A549 (cell line): ENCODE measurements at regions not wholly inside any gene's neighbourhood (a gene's known extent, or its start where the extent isn't known, plus 50 kb on each side); places are given as distances from the start of the nearest gene placed in this dataset.

ENCODE experiments used
- CHD2 ChIP-seq: fragments of 150-350 bp; IDR thresholded peaks from 2 replicates; pipeline ENCODE4 v1.6.1; 2014; ENCODE audit warnings: low read length; ENCODE audit not compliant: partially characterized antibody
- CTCF ChIP-seq: fragments of >200 bp; sonication (Bioruptor Twin); formaldehyde crosslinking; IDR thresholded peaks from 3 replicates; pipeline ENCODE4 v1.5.1; 2016
- EP300 ChIP-seq, 2 experiments: fragments of >200 bp; sonication (Bioruptor Twin); formaldehyde crosslinking; IDR thresholded peaks; 2 replicates in 1 of 2; 3 replicates in 1 of 2; pipeline ENCODE4 v1.6.1; 2016 to 2017
- MAFK ChIP-seq: fragments of 450-650 bp; IDR thresholded peaks from 2 replicates; pipeline ENCODE4 v1.6.1; 2014; ENCODE audit not compliant: partially characterized antibody
- NPAS2 ChIP-seq: fragments of 250-450 bp; sonication (Bioruptor Pico); IDR thresholded peaks from 2 replicates; pipeline ENCODE4 v1.8.0; 2022; ENCODE audit warnings: mild to moderate bottlenecking, moderate library complexity, borderline replicate concordance
- POLR2A ChIP-seq: IDR thresholded peaks from 2 replicates; pipeline ENCODE4 v1.6.1; 2012; ENCODE audit warnings: mild to moderate bottlenecking, low read length
- RCOR1 ChIP-seq: fragments of 150-350 bp; IDR thresholded peaks from 2 replicates; pipeline ENCODE4 v1.6.1; 2014; ENCODE audit warnings: antibody characterized with exemption, low read length, low read depth
- SMC3 ChIP-seq: fragments of >200 bp; sonication (Bioruptor Twin); formaldehyde crosslinking; IDR thresholded peaks from 3 replicates; pipeline ENCODE4 v1.6.1; 2018; ENCODE audit warnings: inconsistent platforms
- SREBF2 ChIP-seq: fragments of 450-650 bp; IDR thresholded peaks from 2 replicates; pipeline ENCODE4 v1.6.1; 2014; ENCODE audit warnings: mild to moderate bottlenecking, moderate library complexity
- TF ChIP-seq, protein P1 (sequence below): IDR thresholded peaks from 2 replicates; pipeline ENCODE4 v1.6.1; 2012

DNA sequence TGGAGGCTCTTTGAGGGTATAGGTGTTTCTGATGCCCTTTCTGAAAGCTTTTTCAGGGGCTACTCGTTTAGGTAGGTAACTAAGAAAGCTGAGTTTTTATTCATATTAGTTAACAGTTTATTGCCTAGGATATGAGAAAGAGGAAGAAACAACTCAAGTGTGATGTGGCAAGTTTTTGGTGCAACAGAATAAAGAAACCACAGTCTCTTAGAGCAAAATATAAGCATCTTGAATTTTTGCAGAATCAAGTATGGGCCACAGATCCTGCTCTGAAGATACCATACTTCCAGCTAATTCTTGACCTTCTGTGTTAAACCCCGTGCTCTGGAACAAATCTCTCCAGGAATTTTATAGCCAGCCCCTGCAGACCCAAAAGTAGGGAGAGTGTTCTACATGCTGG lies 147.7 kb upstream of the SLC1A4 start:
- TF ChIP-seq CHD2 (no peak), EP300 (IDR thresholded peaks at IDR 0.05) (no peak), CTCF (no peak), POLR2A (no peak), RCOR1 (no peak), SREBF2 (no peak), SMC3 (no peak), NPAS2 (CRISPR knock-in tag) (no peak), MAFK (no peak)
- TF ChIP-seq, protein P1, sequence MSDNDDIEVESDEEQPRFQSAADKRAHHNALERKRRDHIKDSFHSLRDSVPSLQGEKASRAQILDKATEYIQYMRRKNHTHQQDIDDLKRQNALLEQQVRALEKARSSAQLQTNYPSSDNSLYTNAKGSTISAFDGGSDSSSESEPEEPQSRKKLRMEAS: no peak
